HG03045 (cell line): ENCODE measurements at regions not wholly inside any gene's neighbourhood (a gene's known extent, or its start where the extent isn't known, plus 50 kb on each side); places are given as distances from the start of the nearest gene placed in this dataset.

ENCODE experiments used
- ATAC-seq: cut with Tn5 transposase; IDR thresholded peaks from one replicate; pipeline ENCODE4 v1.9.1; 2021; ENCODE audit warnings: mild to moderate bottlenecking, moderate library complexity; ENCODE audit not compliant: unreplicated experiment

DNA sequence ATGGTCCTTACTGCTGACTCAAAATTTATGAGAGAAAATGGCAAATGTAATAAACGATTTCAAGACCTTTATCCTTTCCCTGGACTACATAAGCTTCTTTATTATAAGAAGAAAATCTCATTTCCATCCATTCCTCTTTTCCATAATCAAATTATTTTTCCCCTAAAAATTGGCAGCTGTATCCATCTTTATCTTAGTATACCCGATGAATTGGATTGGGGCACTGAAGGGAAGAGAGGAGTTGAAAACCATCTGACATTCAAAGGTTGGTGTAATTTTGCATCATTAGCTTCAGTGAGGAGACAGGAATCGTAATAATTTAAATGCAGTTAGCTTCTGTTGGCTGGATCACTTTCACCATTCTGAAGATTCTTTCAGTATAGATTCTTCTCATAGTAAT is 574.1 kb downstream of the XIRP2 start:
- ATAC-seq, result no peak

GRCh38 chr2:167454036-167454435 is 565.8 kb downstream of the XIRP2 start:
- ATAC-seq, result no peak

DNA sequence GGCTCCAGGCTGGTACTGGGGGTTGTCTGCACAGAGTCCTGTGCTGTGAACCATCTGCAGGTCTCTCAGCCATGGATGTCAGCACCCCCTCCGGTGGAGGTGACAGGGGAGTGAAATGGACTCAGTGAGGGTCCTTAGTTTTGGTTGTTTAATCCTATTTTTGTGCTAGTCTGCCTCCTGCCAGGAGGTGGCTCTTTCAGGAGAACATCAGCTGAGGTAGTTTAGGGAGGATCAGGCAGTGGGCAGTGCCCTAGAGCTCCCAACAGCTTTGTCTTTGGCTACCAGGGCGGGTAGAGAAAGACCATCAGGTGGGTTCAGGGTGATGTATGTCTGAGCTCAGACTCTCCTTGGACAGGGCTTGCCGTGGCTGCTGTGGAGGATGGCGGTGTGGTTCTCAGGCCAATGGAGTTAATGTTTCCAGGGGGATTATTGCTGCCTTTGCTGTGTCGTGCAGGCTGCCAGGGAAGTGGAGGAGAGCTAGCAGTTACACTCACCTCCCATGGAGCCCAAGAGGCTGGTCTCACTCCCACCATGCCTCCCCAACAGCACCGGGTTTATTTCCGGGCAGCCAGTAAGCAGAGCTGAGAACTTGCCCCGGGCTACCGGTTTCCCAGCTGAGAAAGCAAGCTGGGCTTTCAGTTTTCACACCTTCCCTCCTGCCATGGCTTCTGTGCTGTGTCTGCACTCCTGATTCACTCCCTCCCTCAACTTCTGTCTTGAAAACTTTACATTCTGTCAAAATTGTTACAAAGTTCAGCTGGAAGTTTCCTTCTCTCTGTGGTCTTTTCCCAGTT is 563.4 kb downstream of the XIRP2 start:
- no peak for ATAC-seq

DNA sequence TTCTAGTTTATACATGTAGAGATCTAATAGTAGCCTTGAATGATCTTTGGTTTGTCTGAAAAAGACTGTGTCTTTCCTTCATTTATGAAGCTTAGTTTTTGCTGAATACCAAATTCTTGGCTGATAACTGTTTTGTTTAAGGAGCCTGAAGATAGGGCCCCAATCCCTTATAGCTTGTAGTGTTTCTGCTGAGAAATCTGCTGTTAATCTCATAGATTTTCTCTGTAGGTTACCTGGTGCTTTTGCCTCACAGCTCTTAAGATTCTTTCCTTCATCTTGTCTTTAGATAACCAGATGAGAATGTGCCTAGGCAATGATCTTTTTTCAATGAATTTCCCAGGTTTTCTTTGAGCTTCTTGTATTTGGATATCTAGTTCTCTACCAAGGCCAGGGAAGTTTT is 562.1 kb downstream of the XIRP2 start:
- ATAC-seq, result no peak

- no peak for ATAC-seq
Observed at GRCh38 chr2:167440382-167440781, 552.1 kb downstream of the XIRP2 start.

GRCh38 chr2:167438206-167438605 is 549.9 kb downstream of the XIRP2 start:
- ATAC-seq, result no peak

DNA sequence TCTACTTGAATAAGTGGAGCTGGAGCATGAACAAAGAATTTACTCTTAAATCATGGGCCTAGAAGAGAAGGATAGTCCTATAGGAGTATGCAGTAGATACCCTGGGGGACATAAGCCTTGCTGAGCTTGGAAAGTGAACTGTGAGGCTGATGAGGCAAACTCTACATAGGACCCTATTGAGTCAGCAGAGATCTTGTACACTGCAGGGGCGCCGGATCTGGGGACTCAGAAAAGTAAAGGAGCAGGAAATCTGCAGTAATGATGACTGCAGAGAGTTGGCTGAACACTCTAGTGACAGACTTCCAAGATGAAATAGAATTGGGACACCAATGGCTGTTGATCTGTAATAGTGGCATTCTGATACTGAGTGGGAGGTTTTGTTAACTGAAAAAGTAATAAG is 543.7 kb downstream of the XIRP2 start:
- no peak for ATAC-seq

DNA sequence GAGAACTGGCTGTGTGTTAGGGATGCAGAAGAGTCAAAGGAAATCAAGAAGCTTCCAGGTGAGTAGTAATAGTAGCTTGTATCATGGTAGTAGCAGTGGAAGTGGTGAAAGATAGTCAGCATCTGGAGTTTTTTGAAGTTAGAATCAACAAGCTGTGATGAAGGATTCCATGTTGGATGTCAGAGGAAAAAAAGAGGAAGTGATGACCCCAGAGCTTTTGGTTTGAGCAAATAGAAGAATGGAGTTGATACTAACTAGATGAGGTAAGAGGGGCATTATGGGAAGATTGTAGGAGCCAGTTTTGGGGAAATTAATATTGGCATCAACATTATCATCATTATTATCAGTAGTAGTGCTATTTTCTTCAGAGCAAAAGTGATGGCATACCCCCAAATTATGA is 542.2 kb downstream of the XIRP2 start:
- ATAC-seq, result no peak

DNA sequence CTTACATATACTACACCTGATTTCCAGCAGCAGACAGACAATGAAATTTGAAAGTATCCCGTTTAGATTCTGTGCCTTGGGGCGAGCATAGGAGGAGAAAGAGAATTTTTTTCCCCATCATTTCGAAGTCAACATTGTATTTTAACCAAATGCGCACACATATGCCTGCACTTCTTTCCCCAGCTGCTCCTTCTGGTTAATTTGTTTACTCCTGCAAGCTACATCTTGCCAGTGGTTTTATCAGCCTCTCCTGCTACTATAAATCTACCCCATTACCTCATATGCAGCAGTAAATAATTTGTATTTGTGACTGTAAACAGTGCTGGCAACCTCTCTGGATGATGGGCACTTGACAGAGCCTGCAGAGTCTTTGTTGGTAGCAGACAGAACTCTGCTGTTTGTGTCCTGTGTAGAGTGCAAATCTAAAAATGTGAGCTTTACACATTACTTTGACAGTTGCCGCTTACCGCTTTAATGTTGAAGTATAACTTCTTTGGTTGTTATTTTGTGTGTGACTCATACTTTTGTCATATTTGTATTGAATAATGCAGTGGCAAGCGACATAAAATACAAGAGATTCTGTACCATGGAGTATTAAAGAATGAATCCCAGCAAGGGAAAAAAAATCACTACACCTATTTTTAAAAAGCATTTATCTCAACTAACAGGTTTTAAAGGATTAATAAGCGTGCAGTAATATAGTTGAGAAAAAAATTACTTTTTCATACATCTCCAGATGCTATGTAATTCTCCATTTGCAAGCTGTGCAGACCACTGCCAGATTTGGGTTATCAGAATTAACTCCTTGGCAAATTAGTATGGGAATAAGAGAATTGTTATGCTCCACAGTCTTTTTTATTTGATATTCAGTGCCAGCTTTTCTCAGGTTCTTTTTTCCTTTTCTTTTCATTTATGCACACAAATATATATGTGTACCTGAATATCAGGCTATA is 536.8 kb downstream of the XIRP2 start:
- ATAC-seq, result no peak

DNA sequence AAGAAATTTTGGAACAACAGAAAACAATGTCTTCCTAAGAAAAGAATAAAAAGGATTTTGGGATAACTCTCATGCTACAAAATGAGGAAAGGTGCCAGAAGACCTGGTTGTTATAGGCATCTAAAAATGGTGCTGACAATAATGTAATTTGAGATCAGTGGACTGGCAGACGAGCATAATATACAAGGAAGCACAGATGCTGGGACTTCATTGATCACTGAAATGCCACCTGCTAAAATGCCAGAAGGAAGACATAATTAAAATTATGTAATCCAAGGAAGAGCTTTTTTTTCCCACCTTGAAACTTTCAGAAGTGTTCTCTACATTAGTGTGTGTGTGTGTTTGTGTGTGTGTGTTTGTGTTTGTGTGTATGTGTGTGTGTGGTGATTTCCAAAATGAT is 535.9 kb downstream of the XIRP2 start:
- ATAC-seq, result no peak

DNA sequence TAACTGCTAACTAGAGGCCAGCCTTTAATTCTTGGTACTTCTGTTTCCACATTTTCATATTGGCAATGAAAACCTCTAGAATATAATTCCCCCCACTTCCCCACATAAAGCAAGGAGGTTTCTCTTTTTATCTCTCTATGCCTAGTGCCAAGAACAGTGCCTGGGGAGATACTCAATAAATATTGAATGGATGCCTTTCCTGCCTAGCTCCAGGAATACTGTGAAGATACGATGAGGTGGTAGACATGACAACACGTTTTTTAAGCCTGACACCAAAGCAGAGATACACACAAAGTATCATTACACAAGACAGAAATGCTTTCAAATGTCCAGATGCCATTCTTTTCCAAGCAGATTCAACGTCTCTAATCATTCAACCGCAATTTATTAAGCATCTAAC is 535.5 kb downstream of the XIRP2 start:
- ATAC-seq, result no peak

DNA sequence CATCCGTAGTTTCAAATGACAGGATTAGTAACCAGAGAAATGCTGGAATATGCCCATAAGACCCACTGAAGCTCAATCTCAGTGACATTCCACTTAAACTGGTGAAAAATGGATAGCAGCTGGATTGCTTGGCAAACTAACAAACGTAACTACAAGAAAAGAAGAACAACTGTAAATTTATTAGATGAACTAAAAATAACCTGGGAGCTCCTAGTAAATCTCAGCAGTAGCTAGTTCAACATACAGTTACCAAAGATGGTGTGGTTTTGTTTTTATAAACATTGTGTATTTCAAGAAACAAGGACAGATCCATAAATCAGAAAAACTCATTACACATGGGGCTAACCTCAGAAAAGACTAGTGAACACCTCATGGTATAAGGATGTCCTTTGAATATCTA is 531.9 kb downstream of the XIRP2 start:
- ATAC-seq, result no peak

DNA sequence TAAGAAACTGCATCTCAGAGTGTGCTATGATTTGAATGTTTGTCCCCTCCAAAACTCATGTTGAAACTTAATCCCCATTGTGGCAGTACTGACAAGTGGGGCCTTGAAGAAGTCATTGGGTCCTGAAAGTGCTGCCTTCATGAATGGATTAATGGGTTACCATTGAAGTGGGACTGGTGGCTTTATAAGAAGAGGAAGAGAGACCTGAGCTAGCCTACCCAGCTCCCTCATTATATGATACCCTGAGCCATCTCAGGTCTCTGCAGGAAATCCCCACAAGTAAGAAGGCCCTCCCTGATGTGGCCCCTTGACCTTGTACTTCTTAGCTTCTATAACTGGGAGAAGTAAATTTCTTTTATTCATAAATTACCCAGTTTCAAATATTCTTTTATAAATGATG is 526.8 kb downstream of the XIRP2 start:
- ATAC-seq, result no peak

DNA sequence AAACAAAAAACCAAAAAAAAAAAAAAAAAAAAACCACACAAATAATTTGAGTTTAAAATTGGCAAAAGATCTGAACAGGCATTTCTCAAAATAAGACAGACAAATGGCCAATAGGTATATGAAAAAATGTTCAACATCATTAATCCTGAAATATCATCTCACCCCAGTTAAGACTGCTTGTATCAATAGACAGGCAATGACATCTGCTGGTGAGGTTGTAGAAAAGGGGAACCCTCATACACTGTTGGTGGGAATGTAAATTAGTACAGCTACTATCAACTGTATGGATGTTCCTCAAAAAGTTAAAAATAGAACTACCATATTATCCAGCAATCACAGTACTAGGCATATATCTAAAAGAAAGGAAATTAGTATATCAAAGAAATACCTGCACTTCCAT is 523.1 kb downstream of the XIRP2 start:
- ATAC-seq, result no peak

- ATAC-seq, result no peak
Observed at GRCh38 chr2:167406558-167406957, 518.3 kb downstream of the XIRP2 start.

DNA sequence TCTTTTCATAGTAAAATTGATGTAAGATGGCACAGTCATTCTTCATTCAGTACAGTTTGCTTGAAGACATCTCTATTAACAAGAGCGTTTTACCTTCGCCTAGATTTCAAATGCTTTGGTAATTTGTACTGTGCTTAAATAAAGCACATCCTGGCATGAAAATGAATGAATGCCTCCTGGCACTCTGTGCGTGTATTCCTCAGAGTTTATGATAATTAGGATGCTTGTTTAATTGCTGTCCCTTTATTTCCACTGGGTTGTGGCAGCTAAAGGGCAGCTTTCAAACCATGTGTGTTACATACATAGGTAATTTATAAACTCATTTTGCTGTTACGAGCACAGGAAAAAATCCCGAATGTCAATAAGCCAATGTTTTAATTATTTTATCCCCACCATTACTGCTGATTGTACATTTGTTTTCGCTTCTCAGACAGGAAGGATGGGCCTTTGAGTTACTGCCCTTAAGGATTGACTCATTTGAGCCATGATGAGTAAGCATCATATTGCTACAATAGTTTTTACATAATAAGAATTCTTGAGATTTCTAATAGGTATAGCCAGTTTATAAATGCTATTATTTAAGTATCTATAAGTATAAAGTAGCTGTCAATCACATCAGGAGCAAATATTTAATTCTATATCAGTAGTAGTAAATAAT is 516.5 kb downstream of the XIRP2 start:
- ATAC-seq, result no peak

DNA sequence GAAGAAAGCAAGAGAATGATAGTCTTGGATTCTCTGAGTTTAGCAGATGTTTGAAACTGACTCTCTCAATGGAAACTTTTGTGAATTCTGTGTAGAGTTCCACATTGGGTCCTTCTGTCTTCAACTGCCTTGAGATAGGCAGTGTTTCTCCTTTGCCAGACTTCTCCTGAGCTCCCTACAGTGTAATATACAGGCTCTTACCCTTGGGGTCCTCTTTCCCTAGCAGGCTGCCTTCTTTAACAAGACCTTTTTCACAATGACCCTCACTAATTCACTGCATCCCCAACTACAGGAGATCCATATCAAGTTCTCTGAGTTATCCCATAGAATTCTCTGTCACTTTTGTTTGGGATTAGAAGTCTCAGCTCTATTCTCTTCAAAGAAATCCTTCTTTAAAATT is 513.0 kb downstream of the XIRP2 start:
- no peak for ATAC-seq

- no peak for ATAC-seq
Observed at GRCh38 chr2:167400546-167400945, 512.3 kb downstream of the XIRP2 start.

DNA sequence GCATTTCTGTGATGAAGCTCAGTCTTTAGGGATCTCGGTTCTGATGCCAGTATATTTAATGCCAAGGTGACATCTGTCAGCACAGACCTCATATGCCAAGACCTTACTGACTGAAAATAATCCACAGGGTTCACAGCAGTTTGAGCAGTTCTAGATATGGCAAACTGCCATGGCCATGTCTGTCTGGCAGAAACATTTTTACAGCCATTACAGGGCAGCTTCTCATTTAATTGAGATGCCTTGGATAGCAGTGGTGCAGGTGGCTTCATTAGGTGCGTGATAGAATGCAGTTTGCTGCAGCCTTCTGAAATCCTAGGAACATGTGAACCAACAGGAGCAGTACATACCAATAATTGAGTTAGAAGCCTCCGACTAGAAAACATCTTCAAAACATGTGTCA is 510.6 kb downstream of the XIRP2 start:
- no peak for ATAC-seq

GRCh38 chr2:167388901-167389300 is 500.6 kb downstream of the XIRP2 start:
- ATAC-seq, result no peak

- ATAC-seq, result no peak
Observed at GRCh38 chr2:167388497-167388896, 500.2 kb downstream of the XIRP2 start.

GRCh38 chr2:167386694-167387093 is 498.4 kb downstream of the XIRP2 start:
- no peak for ATAC-seq
